ENCODE measurements at regions not wholly inside any gene's neighbourhood (a gene's known extent, or its start where the extent isn't known, plus 50 kb on each side); places are given as distances from the start of the nearest gene placed in this dataset.
"Not testable (repeated sequence)": the region's sequence is repeated elsewhere in the genome, so short reads cannot be mapped to it uniquely, and the experiment has no call there.

DNA sequence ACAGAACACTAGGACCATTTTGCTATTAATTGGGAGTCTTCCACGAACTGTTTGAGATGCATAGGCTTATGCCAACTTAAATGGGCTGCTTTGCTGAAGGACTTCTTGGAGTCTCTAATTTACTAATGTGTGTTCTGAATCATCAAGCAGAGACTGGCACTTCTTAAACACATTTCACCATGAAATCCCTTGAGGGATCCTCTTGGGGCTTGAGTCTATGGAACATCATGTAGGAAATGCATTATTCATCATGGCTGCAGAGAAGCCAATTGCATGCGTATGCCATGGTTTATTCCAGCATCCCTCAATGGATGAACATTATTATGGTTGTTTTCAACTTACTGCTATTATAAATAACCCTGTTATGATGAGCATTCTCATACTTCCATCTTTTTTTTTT lies 73.4 kb downstream of the FGD2 start:
- no peak for DNase-seq

DNA sequence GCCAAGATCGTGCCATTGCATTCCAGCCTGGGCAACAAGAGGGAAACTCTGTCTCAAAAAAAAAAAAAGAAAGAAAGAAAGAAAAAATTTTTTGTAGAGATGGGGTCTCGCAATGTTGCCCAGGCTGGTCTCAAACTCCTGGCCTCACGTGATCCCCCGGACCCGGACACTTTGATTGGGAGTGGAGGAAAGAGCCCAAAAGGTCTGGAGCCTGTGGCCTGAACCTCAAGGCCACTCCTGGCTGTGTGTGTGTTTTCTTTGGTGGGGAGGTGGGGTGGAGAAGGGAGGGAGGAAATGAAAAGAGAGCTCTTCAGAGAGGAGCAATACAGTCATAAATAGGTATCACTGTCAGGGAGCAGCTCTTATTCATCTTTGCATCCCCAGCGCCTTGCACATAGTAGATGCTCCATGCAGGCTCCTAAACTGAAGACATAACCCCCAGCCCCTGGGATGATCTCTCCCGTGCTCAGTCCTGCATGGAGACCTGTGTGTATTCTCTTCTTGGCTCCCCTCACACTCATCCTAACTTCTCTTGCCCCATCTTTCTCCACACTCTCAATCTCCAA lies 75.7 kb downstream of the FGD2 start:
- DNase-seq, result no peak

DNA sequence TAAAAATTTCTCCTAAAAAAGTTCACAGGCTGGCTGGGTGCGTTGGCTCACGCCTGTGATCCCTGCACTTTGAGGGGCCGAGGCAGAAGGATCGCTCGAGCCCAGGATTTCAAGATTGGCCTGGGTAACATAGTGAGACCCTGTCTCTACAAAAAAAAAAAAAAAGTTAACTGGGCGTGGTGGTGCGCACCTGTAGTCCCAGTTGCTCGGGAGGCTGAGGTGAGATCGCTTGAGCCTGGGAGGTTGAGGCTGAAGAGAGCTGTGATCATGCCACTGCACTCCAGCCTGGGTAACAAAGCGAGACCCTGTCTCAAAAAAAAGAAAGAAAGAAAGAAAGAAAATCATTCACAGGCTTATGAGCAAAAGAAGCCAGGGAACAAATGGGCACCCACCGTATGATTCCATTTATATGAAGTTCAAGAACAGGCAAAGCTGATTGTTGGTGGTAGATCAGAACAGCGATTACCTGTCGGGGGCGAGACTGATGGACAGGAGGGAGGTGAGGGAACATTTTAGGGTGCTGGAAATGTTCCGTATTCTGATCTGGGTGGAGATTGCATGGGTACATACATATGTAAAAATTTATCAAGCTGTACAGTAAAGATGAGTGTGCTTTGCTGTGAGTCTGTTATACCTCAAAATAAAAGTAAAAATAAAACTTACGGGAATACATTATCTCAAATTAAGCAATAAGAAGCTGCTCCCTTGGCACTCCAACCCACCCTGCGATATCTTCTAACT lies 77.1 kb downstream of the FGD2 start:
- no peak for DNase-seq

DNA sequence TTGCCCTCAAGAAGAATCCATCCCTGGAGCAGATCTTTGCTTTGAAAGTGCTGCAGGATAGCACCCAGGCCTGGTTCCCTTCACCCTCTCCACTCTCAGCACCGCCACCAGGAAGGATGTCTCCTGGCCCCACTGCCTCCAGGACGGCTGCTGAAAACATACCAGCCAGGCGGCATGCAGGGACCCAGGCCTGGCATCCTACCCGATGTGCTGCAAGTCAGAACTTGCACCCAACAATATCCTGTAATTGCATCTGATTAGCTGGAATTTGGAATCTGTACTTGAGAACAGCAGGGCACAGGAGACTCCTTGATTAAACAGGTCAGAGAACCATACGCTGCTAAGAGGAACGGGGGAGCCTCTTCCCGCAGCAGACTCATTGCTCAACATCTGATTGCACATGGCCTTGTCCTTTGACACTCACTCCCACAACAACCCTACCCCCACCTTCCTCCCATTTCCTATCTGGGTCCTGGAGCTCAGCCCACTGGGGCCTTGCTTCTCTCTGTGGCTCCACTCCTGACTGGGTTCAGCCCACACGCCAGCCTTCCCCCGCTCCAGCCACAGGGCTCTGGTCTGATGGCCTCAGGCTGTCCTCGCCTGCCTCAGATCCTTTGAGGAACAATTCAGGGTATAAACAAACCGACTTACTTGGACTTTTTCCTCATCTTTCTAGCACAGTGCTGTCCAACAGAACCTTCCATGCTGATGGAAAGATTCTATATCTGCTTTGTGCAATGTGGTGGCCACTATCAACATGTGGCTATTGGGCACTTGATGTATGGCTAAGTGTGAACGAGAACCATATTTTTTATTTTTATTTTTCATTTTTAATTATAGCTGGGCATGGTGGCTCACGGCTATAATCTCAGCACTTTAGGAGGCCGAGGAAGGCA lies 78.0 kb downstream of the FGD2 start:
- DNase-seq, result no peak

DNA sequence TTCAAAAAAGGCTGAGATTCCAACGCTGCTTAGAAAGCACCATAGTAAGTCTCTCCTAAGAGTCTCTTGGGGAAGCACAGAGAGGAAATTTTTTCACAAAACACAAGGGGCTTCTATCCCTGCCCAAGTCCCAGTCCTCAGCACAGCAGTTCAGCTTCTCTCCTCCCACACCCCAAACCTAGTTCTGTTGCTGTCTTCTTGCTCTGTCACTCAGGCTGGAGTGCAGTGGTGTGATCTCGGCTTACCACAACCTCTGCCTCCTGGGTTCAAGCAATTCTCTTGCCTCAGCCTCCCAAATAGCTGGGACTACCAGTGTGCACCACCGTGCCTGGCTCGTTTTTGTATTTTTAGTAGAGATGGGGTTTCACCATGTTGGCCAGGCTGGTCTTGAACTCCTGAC lies 79.2 kb downstream of the FGD2 start:
- not testable (repeated sequence) for DNase-seq

DNA sequence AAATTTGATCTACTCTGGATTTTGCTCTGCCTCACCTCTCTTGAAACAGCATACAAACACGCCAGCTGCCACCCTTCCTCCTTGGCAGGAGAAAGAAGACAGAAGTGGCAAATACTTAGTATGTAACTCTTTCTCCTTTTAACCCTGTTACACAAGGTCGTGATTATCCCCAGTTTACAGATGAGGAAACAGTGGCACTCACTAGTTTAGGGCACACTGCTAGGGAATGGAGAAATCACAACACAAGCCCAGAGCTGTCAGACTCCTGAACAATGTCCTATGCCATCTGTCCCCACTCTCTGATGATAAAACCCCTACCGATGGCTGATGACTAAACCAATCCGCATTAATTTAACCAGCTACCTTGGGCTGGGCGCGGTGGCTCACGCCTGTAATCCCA lies 79.7 kb downstream of the FGD2 start:
- no peak for DNase-seq

DNA sequence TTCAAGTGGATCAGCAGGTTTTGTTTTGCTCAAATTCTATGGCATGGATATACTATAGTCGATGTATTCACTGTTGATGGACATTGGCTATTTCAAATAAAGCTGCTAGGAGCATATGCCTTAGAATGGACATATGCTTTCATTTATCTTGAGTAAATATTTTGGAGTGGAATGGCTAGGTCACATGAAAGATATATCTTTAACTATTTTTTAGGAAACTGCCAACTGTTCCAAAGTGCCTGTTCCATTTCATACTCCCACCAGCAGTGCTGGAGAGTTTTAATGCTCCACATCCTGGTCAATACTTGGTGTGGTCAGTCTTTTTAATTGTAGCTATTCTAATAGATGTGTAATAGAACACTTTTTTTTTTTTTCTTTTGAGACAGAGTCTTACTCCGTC lies 81.1 kb upstream of the PIM1 start:
- no peak for DNase-seq

DNA sequence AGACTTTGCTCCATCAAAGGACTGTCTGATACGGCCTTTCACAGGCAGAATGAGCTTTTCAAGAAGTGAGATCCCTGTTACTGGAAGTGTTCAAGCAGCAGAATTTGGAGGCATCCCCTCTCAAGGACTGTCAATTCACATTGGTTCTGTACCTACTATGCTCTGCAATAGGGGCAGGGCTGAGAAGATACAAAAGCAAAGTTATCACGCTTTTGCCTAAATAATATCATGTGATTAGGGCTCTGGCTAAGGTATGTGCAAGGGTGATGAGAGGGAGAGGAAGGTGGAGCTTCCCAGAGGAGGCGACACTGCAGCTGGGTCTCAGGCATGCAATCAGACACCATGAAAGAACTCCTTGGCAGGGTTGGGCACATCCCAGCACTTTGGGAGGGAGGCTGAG lies 80.2 kb upstream of the PIM1 start:
- DNase-seq, result no peak

DNA sequence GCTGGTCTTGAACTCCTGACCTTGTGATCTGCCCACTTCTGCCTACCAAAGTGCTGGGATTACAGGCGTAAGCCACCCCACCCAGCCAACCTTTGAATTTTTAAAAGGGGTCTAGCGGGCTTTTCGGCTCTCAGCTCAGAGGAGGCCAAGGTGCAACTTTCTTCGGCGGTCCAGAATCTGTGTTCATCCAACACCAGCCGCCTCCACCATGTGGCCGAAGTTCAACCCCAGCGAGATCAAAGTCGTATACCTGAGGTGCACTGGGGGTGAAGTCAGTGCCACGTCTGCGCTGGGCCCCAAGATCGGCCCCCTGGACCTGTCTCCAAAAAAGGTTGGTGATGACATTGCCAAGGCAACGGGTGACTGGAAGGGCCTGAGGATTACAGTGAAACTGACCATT lies 78.8 kb upstream of the PIM1 start:
- DNase-seq, result not testable (repeated sequence)

DNA sequence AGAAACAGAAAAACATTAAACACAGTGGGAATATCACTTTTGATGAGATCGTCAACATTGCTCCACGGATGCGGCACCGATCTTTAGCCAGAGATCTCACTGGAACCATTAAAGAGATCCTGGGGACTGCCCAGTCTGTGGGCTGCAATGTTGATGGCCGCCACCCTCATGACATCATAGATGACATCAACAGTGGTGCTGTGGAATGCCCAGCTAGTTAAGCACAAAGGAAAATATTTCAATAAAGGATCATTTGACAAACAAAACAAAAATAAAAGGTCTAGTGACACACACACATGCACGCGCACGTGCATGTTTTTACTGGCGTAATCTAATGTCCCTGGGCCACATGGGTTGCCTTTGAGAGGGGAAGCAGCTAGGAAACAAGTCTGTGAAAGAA lies 78.4 kb upstream of the PIM1 start:
- DNase-seq, result not testable (repeated sequence)

DNA sequence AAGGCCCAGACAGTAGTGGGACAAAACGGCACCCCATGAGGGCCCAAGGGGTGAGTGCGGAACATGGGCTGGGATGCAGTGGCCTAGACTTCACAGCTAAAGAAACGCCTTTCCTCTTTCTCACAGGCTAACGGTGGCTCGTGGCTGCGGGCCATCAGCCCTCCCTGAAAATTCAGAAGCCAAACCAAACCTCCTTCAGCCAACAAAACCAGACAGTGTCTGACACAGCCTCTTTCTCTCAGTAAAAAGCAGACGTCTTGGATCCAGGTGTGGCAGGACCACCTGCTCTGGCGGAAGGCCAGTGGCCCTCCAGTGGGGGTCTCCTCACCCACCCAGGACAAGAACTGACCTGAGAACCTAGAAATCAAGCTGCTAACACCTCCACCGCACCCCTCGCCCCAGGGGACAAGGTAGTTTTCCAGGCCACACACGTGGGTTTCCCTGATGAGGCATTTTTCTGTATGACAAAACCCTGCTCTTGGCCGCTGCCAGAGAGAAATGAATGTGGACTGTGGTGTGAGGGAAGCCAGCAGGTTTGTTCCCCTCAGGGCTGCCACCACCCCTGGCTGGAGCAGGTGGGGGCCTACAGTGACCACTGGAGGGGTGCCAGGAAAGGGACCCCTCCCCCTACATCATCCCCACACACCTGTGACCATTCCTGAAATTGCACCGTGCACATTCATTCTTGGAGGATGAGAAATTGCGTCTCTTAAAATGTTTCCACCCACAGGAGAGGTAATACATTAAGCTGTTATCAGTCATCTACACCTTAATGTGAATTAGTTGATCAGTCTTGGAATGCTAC lies 76.8 kb upstream of the PIM1 start:
- no peak for DNase-seq

DNA sequence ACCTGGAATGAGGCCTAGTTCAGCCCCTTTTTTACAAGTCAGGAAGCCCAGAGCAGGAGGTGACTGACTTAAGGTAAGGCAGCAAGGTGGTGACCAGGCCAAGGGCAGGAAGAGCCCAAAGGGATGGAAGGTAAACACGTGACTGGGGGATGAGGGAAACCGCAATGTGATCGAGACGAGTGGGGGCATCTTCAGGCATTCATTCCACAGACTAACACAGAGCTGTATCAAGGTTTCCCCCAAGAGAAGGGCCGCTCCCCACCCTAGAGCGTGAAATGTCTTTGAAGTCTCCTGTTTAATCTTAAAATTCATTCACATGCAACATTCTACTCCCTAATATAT lies 76.3 kb upstream of the PIM1 start:
- DNase-seq, result no peak

DNA sequence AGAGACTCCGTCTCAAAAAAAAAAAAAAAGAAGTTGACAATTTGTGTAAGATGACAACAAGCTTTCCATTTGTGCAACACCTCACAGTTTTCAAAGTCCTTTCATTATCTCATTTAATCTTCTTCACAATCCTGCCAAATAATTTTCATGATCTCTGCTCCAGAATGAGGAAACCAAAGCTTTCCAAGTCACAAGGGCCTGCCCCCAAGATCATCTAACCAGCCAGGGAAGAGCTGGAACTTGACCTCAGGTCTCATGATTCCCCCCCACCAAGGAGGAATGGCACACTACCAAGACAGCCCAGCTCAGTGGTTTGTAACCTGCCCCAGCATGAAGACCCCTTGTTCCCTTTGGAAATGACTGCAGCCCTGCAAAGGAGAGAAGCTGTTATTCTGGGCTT lies 74.0 kb upstream of the PIM1 start:
- DNase-seq, result no peak

DNA sequence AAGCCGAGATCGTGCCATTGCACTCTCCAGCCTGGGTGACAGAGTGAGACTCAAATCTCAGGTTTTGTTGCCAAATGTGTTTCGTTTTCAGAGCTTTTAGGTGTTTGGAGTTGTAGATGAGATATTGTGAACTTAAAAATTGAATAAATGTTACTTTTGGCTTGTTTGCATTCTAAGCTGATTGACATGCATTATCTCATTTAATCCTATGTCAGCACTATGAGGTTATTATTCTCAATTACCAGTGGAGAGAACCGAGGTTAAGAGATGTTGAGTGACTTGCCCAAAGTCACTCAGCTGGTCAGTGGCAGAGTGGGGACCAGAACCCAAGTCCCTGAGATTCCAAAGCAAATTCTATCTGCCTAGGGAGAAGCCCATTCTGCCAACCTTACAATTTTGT lies 72.6 kb upstream of the PIM1 start:
- DNase-seq, result no peak

DNA sequence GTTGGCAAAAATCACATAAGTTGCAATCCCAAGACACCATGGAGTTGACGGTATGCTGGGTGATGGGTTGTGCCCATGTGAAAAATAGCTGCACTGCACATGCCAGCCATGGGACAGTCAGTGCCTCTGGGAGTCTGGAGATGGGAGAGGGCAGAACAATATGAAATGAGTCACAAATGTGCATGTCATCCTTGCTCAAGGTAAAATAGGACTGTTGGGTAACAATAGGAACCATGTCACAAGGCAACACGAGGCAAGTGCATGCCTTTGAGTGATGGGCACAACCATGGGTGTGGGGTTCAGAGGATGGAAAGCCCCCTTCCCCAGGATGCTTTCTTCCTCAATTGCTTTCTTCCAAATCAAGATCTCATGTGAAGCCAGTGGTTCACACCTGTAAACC lies 70.5 kb upstream of the PIM1 start:
- no peak for DNase-seq

DNA sequence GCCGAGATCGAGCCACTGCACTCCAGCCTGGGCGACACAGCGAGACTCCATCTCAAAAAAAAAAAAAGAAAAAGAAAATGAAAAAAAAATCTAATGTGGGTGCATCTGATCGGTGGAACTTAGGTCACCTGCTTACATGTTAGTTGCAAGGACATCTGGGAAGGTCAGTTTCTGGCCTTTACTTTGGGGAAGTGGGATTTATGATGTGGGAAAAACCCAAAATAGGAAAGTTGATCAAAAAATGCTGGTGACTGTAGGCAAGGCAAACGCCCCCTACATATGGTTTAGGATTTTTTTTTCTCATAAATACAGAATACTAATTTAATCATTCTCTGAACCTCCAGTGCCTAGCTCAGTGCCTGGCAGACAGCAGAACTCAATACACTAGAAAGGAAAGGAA lies 69.2 kb upstream of the PIM1 start:
- DNase-seq, result no peak

DNA sequence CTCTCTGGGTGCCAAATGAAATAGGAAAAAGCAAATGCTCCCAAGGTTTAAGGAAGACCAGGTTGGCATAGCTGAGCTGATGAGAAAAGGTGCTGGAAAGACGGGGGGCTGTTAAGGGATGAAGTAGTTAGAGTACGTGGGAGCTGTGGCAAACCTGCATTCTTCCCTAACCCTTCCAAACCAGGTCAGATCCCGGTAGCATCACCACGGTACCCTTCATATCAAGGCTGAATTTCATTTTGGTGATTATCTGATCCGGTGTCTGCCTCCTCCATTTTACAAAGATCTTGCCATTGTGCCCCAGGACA lies 68.0 kb upstream of the PIM1 start:
- no peak for DNase-seq

DNA sequence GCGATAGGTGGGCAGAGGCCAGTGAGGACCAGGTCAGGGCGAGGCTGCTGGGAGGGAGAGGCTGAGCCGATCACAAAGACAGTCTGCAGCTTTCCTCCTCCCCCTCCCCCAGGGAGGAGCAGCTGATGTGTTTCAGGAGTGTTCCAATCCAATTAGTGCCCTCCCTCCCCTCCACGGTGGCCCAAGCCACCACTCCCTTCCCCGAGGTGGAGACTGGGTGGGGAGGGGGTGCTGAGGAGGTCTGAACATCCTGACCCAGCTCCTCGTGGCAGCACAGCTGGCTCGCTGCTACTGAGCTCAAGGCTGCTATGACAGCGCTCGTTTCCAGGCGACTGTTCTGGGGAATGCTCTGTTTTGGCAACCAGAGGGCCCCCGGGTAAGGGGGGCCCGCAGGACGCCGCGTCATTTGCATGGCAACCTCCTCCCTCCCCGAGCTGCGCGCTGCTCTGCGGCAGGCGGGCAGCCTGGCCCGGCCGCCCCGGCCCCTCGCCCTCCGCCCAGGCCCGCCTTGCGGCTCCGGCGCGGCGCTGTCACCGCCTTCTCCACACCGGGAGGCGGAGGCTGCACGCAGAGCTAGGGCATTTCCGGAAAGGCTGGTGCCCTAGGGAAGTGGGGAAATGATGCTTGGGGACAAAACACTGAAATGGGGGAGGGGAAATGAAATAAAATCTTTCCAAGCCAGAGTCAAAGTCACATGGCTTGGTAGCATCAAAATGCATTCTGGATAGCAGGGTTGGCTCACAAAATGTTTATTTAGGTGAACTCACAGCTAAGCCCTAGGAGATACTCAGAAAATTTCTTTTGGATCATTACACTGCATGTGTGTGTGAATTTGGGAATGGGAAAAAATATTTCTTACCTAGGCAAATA lies 67.4 kb upstream of the PIM1 start:
- peak; percentile 99 for DNase-seq

DNA sequence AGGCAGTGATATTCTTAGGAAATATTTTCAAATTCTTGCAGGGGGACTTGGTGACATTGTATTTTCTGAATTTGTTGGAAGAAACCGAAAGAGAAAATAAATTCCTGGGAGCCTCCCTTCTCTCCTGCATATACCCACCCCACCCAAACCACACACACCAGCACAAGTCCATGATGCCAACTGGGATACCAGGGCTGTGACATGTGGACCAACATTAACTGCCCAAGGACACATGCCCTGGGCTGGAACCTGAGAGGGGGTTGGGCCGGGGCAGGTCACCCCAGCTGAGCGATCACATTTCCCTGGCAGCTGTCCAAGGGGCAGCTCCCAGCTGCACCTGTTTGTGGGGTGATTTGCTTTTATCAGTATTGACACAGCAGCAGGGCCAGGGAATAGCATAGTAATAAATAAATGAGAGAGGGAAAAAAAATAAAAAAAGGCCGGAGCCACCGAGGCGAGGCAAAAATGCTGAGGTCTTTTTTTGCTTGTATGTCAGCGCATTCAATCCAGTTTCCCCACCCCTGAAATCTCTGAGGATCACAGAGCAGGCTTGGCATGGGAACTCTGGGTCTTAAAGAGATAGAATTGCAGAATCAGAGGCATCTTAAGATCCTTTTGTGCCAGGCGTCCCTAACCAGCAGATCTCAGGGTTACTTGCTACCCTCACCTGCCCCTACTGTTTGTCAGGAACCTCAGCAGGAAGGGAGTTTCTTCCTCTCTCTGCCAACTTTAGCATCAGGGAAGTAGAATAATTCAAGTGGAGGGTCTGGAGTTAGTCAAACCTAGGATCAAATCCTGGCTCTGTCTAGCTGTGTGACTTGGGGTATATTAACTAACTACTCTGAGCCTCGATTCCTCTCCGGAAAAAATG lies 66.5 kb upstream of the PIM1 start:
- DNase-seq, result peak; percentile 96

DNA sequence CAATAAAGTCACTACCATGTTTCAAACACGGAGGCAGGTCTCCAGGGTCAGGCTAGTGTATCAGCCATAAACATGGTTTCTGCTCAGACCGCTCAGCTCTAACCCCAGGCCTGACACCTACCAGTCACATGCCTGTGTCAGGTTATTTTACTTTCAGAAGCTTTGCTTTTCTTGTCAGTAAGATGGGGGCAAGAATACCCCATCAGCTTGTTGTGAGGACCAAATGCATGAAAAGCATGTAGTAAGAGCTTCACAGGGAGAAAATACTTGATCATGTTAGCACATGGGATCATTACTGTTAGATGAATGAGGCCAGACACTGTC lies 65.2 kb upstream of the PIM1 start:
- no peak for DNase-seq

DNA sequence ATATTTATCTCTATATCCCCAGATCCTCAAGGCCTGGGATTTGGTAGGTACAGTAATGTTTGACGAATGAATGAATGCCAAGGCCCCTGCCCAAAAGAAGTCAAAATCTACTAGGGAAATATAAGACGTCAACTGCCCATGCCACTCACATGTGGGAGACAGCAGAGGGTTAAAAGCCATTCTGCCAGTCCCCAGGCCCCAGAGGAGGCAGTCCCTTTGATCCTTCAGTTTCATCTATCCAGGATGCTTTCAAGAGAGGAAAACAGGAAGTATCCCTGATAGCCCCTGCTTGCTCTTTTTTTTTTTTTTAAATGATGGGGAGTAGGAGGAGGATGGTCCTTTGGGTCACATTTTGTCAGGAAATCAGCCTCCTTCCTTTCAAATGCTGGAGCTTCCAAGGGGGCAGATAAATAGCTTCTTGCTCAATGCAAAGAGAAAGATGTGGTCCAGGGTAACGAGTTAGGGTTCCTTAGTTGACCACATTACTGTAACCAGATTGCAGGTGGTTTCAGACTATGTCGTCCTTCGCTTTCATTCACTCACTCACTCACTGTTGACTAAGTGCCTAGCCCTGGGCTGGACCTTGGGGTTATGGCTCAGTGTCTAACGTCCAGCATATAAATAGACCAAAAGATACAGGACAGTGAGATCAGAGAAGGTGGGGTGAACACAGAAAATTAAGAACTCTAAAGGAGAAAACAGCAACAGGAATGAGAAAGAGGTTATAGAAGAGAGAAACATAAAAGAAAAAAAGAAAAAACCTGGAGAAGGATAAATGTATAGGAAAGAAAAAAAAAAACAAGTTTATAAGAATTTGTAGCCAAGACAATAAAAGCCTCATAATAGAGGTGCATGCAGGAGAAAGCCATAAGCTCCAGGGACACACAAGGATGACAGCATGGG lies 64.6 kb upstream of the PIM1 start:
- peak; percentile 65 for DNase-seq

Data from NCI-H510A (cell line).